NOMO-1 treated with DMSO at 0.1 percent for 48 hours (cell line): ENCODE measurements at regions not wholly inside any gene's neighbourhood (a gene's known extent, or its start where the extent isn't known, plus 50 kb on each side); places are given as distances from the start of the nearest gene placed in this dataset.
"Not testable (repeated sequence)": the region's sequence is repeated elsewhere in the genome, so short reads cannot be mapped to it uniquely, and the experiment has no call there.

Experiments used
- DNase-seq: peaks from one replicate; lab custom pipeline; 2025; ENCODE audit not compliant: unreplicated experiment; lab: John Stamatoyannopoulos, UW

- DNase-seq: no peak
Measured at GRCh38 chr9:27671636-27672035, 98.4 kb upstream of the C9orf72 start.

GRCh38 chr9:27672718-27673117, 99.4 kb upstream of the C9orf72 start:
- no peak for DNase-seq

- DNase-seq: no peak
Measured at GRCh38 chr9:27673641-27674040, 100.4 kb upstream of the C9orf72 start.

- no peak for DNase-seq
Measured at GRCh38 chr9:27675354-27675753, 102.1 kb upstream of the C9orf72 start.

GRCh38 chr9:27676827-27677226, 103.5 kb upstream of the C9orf72 start:
- no peak for DNase-seq

GRCh38 chr9:27679338-27679737, 106.1 kb upstream of the C9orf72 start:
- no peak for DNase-seq

- DNase-seq: no peak
Measured at GRCh38 chr9:27683181-27683580, 109.9 kb upstream of the C9orf72 start.

GRCh38 chr9:27688954-27689353, 115.7 kb upstream of the C9orf72 start:
- DNase-seq: no peak

- not testable (repeated sequence) for DNase-seq
Measured at GRCh38 chr9:27690816-27691215, 117.5 kb upstream of the C9orf72 start.

- no peak for DNase-seq
Measured at GRCh38 chr9:27699621-27700020, 126.3 kb upstream of the C9orf72 start.

- no peak for DNase-seq
Measured at GRCh38 chr9:27701016-27701415, 127.7 kb upstream of the C9orf72 start.

GRCh38 chr9:27701587-27701986, 128.3 kb upstream of the C9orf72 start:
- no peak for DNase-seq

GRCh38 chr9:27703216-27703980, 130.1 kb upstream of the C9orf72 start:
- DNase-seq: no peak

GRCh38 chr9:27711241-27711640, 138.0 kb upstream of the C9orf72 start:
- DNase-seq: no peak

GRCh38 chr9:27712806-27713205, 139.5 kb upstream of the C9orf72 start:
- no peak for DNase-seq

- DNase-seq: no peak
Measured at GRCh38 chr9:27714388-27714787, 141.1 kb upstream of the C9orf72 start.

- DNase-seq: no peak
Measured at GRCh38 chr9:27715651-27716050, 142.4 kb upstream of the C9orf72 start.

- DNase-seq: no peak
Measured at GRCh38 chr9:27717991-27718390, 144.7 kb upstream of the C9orf72 start.

GRCh38 chr9:27719711-27720110, 146.4 kb upstream of the C9orf72 start:
- DNase-seq: no peak

GRCh38 chr9:27722866-27723265, 149.6 kb upstream of the C9orf72 start:
- no peak for DNase-seq

- no peak for DNase-seq
Measured at GRCh38 chr9:27726244-27727081, 153.2 kb upstream of the C9orf72 start.

- no peak for DNase-seq
Measured at GRCh38 chr9:27732494-27732893, 159.2 kb upstream of the C9orf72 start.
